H1 (cell line): ENCODE measurements at regions not wholly inside any gene's neighbourhood (a gene's known extent, or its start where the extent isn't known, plus 50 kb on each side); places are given as distances from the start of the nearest gene placed in this dataset.
"Not testable (repeated sequence)": the region's sequence is repeated elsewhere in the genome, so short reads cannot be mapped to it uniquely, and the experiment has no call there.

Experiments
- CTCF ChIA-PET: fragments of 300-600 bp; sonication (Branson Sonifier 250); formaldehyde crosslinking; loops from one replicate; lab custom pipeline; 2021; ENCODE audit not compliant: partially characterized antibody; lab: Charles Lee
- POLR2A ChIA-PET: fragments of 300-600 bp; sonication (Branson Sonifier 250); formaldehyde crosslinking; loops from one replicate; lab custom pipeline; 2021; ENCODE audit warnings: inconsistent platforms; ENCODE audit not compliant: partially characterized antibody; lab: Charles Lee
- DNase-seq, 2 experiments: peaks; one replicate each; pipeline versions ENCODE4 v3.0.0 to v3.0.0-alpha.2; 2010 to 2022; ENCODE audit warnings: low spot score in 2 of 2, low read depth in 1 of 2, mixed read lengths in 1 of 2
- FAIRE-seq: peaks from 2 replicates; lab custom pipeline; 2011; peaks lifted over from hg19 to GRCh38; lab: Jason Lieb, UNC
- H2AFZ ChIP-seq: 2 replicates; pipeline ENCODE4 v1.8.1; 2012; ENCODE audit warnings: low read length, inconsistent platforms
- H2AK5ac ChIP-seq: 2 replicates; pipeline ENCODE4 v1.6.1; 2013; ENCODE audit warnings: low read depth, low read length
- H2BK120ac ChIP-seq: replicated peaks from 2 replicates; pipeline ENCODE3; 2013; ENCODE audit warnings: low read depth, low read length, inconsistent platforms
- H2BK12ac ChIP-seq: 2 replicates; pipeline ENCODE4 v1.6.1; 2013; ENCODE audit warnings: low read depth, low read length
- H2BK15ac ChIP-seq: 2 replicates; pipeline ENCODE4 v1.6.1; 2013; ENCODE audit warnings: low read length
- H2BK20ac ChIP-seq: 2 replicates; pipeline ENCODE4 v1.6.1; 2013; ENCODE audit warnings: low read length
- H2BK5ac ChIP-seq: 2 replicates; pipeline ENCODE4 v1.6.1; 2013; ENCODE audit warnings: low read depth, low read length
- H3K14ac ChIP-seq: 2 replicates; pipeline ENCODE4 v1.6.1; 2013; ENCODE audit warnings: inconsistent platforms; ENCODE audit not compliant: insufficient read length
- H3K18ac ChIP-seq: 2 replicates; pipeline ENCODE4 v1.6.1; 2013; ENCODE audit warnings: low read length; ENCODE audit errors: extremely low read depth
- H3K23ac ChIP-seq: 2 replicates; pipeline ENCODE4 v1.6.1; 2013; ENCODE audit warnings: inconsistent platforms; ENCODE audit not compliant: insufficient read length
- H3K23me2 ChIP-seq: 2 replicates; pipeline ENCODE4 v1.6.1; 2013; ENCODE audit warnings: low read depth, low read length
- H3K27ac ChIP-seq: 2 replicates; pipeline ENCODE4 v1.6.1; 2011; ENCODE audit warnings: low read depth, low read length, inconsistent platforms
- H3K27me3 ChIP-seq, 4 experiments: replicated peaks in 1 of 4; 1 replicate in 1 of 4; 2 replicates in 3 of 4; pipeline versions ENCODE4 v1.6.1 to v1.8.1; 2011 to 2013; ENCODE audit warnings: low read length in 3 of 4, mild to moderate bottlenecking in 3 of 4, inconsistent platforms in 2 of 4, mixed read lengths in 2 of 4, moderate library complexity in 1 of 4; ENCODE audit not compliant: control insufficient read depth in 3 of 4, insufficient read depth in 3 of 4; ENCODE audit errors: extremely low read depth in 1 of 4
- H3K36me3 ChIP-seq, 4 experiments: 2 replicates each; pipeline versions ENCODE4 v1.6.1 to v1.8.1; 2011 to 2013; ENCODE audit warnings: mild to moderate bottlenecking in 4 of 4, low read length in 3 of 4, moderate library complexity in 2 of 4, control low read depth in 1 of 4, inconsistent platforms in 1 of 4; ENCODE audit not compliant: insufficient read depth in 4 of 4, control insufficient read depth in 2 of 4
- H3K4ac ChIP-seq: replicated peaks from 2 replicates; pipeline ENCODE3; 2013; ENCODE audit warnings: low read length, low read depth, mixed read lengths, inconsistent platforms; ENCODE audit not compliant: insufficient read length
- H3K4me1 ChIP-seq, 4 experiments: replicated peaks in 1 of 4; 1 replicate in 1 of 4; 2 replicates in 3 of 4; pipeline versions ENCODE4 v1.6.1 to v1.8.1; 2011 to 2013; ENCODE audit warnings: low read length in 3 of 4, inconsistent platforms in 2 of 4, mixed read lengths in 1 of 4; ENCODE audit not compliant: insufficient read depth in 4 of 4, control insufficient read depth in 3 of 4
- H3K4me2 ChIP-seq, 2 experiments: 2 replicates each; pipeline versions ENCODE4 v1.6.1 to v1.8.1; 2011 to 2013; ENCODE audit warnings: low read depth in 2 of 2, low read length in 2 of 2, control low read depth in 1 of 2, inconsistent platforms in 1 of 2, mild to moderate bottlenecking in 1 of 2; ENCODE audit not compliant: insufficient read depth in 1 of 2
- H3K4me3 ChIP-seq, 4 experiments: fragments of 200-600, 300-600 bp in 1 of 4; sonication (generic), shearing (Covaris generic), sonication (Bioruptor Twin) in 1 of 4; 2 replicates each; pipeline versions ENCODE4 v1.5.1 to v1.8.1; 2011 to 2016; ENCODE audit warnings: low read length in 4 of 4, low read depth in 3 of 4, control low read depth in 2 of 4, inconsistent platforms in 2 of 4, mild to moderate bottlenecking in 2 of 4, mixed read lengths in 1 of 4, moderate library complexity in 1 of 4; ENCODE audit not compliant: insufficient read depth in 2 of 4; ENCODE audit errors: extremely low read depth in 1 of 4
- H3K56ac ChIP-seq: replicated peaks from 2 replicates; pipeline ENCODE3; 2013; ENCODE audit warnings: low read depth, mild to moderate bottlenecking, mixed read lengths, low read length, inconsistent platforms; ENCODE audit not compliant: insufficient read length
- H3K79me1 ChIP-seq: 2 replicates; pipeline ENCODE4 v1.6.1; 2013; ENCODE audit warnings: low read depth, low read length, control low read depth
- H3K79me2 ChIP-seq, 2 experiments: 2 replicates each; pipeline versions ENCODE4 v1.6.1 to v1.8.1; 2012 to 2013; ENCODE audit warnings: low read length in 2 of 2, mild to moderate bottlenecking in 2 of 2, inconsistent platforms in 1 of 2; ENCODE audit not compliant: insufficient read depth in 2 of 2, control insufficient read depth in 1 of 2
- H3K9ac ChIP-seq, 4 experiments: replicated peaks in 1 of 4; 1 replicate in 1 of 4; 2 replicates in 3 of 4; pipeline versions ENCODE4 v1.6.1 to v1.8.1; 2011 to 2013; ENCODE audit warnings: low read depth in 3 of 4, low read length in 3 of 4, control low read depth in 2 of 4, mild to moderate bottlenecking in 2 of 4, moderate library complexity in 2 of 4, inconsistent platforms in 1 of 4; ENCODE audit errors: extremely low read depth in 1 of 4
- H3K9me3 ChIP-seq, 2 experiments: 2 replicates each; pipeline versions ENCODE4 v1.6.1 to v1.8.1; 2012 to 2013; ENCODE audit warnings: mild to moderate bottlenecking in 2 of 2, moderate library complexity in 2 of 2, control low read depth in 1 of 2, inconsistent platforms in 1 of 2, low read depth in 1 of 2, low read length in 1 of 2, mixed read lengths in 1 of 2; ENCODE audit not compliant: insufficient read depth in 2 of 2
- H4K20me1 ChIP-seq, 2 experiments: replicated peaks in 1 of 2; 2 replicates each; pipeline versions ENCODE3 to v1.8.1; 2011 to 2013; ENCODE audit warnings: inconsistent platforms in 2 of 2, low read length in 2 of 2, mild to moderate bottlenecking in 1 of 2; ENCODE audit not compliant: insufficient read depth in 2 of 2, control insufficient read depth in 1 of 2
- H4K5ac ChIP-seq: 2 replicates; pipeline ENCODE4 v1.6.1; 2013; ENCODE audit warnings: low read length, low read depth, mixed read lengths, inconsistent platforms; ENCODE audit not compliant: insufficient read length
- H4K8ac ChIP-seq: 2 replicates; pipeline ENCODE4 v1.8.0; 2013; ENCODE audit warnings: mild to moderate bottlenecking, moderate library complexity, low read length, inconsistent platforms; ENCODE audit not compliant: insufficient read depth; ENCODE audit errors: extremely low read depth
- H4K91ac ChIP-seq: replicated peaks from 2 replicates; pipeline ENCODE3; 2013; ENCODE audit warnings: low read length, mixed read lengths, inconsistent platforms; ENCODE audit not compliant: insufficient read length
- WGBS, 2 experiments: shearing (Covaris generic) in 1 of 2; methylation state at CpG; one replicate each; pipeline versions ENCODE4 v1.1.6 to v1.1.7; 2013 to 2015; ENCODE audit warnings: low lambda C conversion rate in 2 of 2, mixed read lengths in 2 of 2, inconsistent platforms in 1 of 2, low coverage in 1 of 2, missing lambda C conversion rate in 1 of 2; ENCODE audit not compliant: insufficient replicate concordance in 2 of 2, insufficient coverage in 1 of 2, insufficient read length in 1 of 2; ENCODE audit errors: extremely low coverage in 1 of 2, missing lambda C conversion rate in 1 of 2; 5-methylcytosine and 5-hydroxymethylcytosine counted together

DNA sequence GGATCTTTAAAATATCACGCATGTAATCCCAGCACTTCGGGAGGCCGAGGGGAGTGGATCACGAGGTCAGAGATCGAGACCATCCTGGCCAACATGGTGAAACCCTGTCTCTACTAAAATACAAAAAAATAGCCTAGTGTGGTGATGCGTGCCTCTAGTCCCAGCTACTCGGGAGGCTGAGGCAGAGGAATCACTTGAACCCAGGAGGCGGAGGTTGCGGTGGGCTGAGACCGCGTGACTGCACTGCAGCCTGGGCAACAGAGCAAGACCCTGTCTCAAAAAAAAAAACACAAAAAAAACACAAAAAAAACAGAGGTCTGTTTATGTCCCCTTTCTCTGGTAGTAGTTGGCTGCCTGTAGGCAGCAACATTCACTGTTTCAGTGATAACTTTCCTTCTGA is 404.3 kb downstream of the CD83 start:
- WGBS, 2 experiments = 90% methylated on average over 11 of the region's 11 CpGs; no CpG with 5 or more reads in 1 of the 2 experiments
- POLR2A ChIA-PET = interaction anchor here (0.6 kb wide), 1 partner anchor 13 kb away, joined by 6 read pairs; no protein-coding TSS in a partner anchor
- not testable (repeated sequence) for H3K4me3 ChIP-seq, H4K8ac ChIP-seq, H2BK5ac ChIP-seq, DNase-seq, H2BK20ac ChIP-seq, H3K14ac ChIP-seq, H3K9ac ChIP-seq, H3K79me2 ChIP-seq, H3K18ac ChIP-seq, H2AK5ac ChIP-seq, H4K91ac ChIP-seq, H3K9me3 ChIP-seq, H3K4me1 ChIP-seq, H3K27ac ChIP-seq, H3K56ac ChIP-seq, H3K23me2 ChIP-seq, H2BK15ac ChIP-seq, H3K79me1 ChIP-seq, H4K20me1 ChIP-seq, FAIRE-seq, H2AFZ ChIP-seq, H2BK12ac ChIP-seq, H3K36me3 ChIP-seq, H2BK120ac ChIP-seq, H3K27me3 ChIP-seq, H3K4ac ChIP-seq, H4K5ac ChIP-seq, H3K23ac ChIP-seq, H3K4me2 ChIP-seq
- CTCF ChIA-PET = interaction anchor here (1.2 kb wide), 1 partner anchor 12 kb away, joined by 6 read pairs; no protein-coding TSS in a partner anchor
